Kidney (tissue), 13 donors: ENCODE measurements at regions not wholly inside any gene's neighbourhood (a gene's known extent, or its start where the extent isn't known, plus 50 kb on each side); places are given as distances from the start of the nearest gene placed in this dataset.

Source experiments
- DNase-seq, 5 donors: peaks; one replicate each; pipeline ENCODE4 v3.0.0-alpha.2; 2013 to 2020
- FAIRE-seq: peaks from 2 replicates; lab custom pipeline; 2012; peaks lifted over from hg19 to GRCh38; lab: Jason Lieb, UNC
- H3K27ac ChIP-seq, 2 donors: one replicate each; pipeline ENCODE4 v1.7.0; 2013; ENCODE audit warnings: low read depth in 2 of 2, low read length in 2 of 2, inconsistent platforms in 1 of 2
- H3K27me3 ChIP-seq: one replicate; pipeline ENCODE4 v1.7.1; 2013; ENCODE audit warnings: low read length, inconsistent platforms; ENCODE audit not compliant: control insufficient read depth, insufficient read depth
- H3K36me3 ChIP-seq, 3 donors: one replicate each; pipeline versions ENCODE4 v1.7.0 to v1.7.1; 2013; ENCODE audit warnings: low read length in 3 of 3, control low read depth in 1 of 3, inconsistent platforms in 1 of 3; ENCODE audit not compliant: insufficient read depth in 3 of 3, control insufficient read depth in 2 of 3
- H3K4me1 ChIP-seq, 3 donors: one replicate each; pipeline versions ENCODE4 v1.7.0 to v1.7.1; 2013; ENCODE audit warnings: low read length in 3 of 3, inconsistent platforms in 1 of 3, low read depth in 1 of 3; ENCODE audit not compliant: control insufficient read depth in 2 of 3, insufficient read depth in 2 of 3
- H3K4me3 ChIP-seq, 3 donors: one replicate each; pipeline versions ENCODE4 v1.7.0 to v1.8.1; 2013; ENCODE audit warnings: low read length in 3 of 3, control low read depth in 1 of 3, inconsistent platforms in 1 of 3
- H3K9ac ChIP-seq, 3 donors: one replicate each; pipeline versions ENCODE4 v1.7.0 to v1.7.1; 2013; ENCODE audit warnings: low read length in 3 of 3, control low read depth in 1 of 3, inconsistent platforms in 1 of 3
- H3K9me3 ChIP-seq, 3 donors: one replicate each; pipeline versions ENCODE4 v1.7.0 to v1.7.1; 2013; ENCODE audit warnings: low read length in 3 of 3, control low read depth in 1 of 3, inconsistent platforms in 1 of 3; ENCODE audit not compliant: control insufficient read depth in 2 of 3, insufficient read depth in 1 of 3
- intact Hi-C: fragments of 100-400 bp; cut with DNase I; formaldehyde crosslinking; loops from one replicate; pipeline ENCODE4 v1.11.1; 2022
- TF ChIP-seq, protein P1 (sequence below): IDR thresholded peaks from 3 replicates; pipeline ENCODE4 v1.5.1; 2012; ENCODE audit warnings: mild to moderate bottlenecking, moderate library complexity, borderline replicate concordance; ENCODE audit not compliant: insufficient read depth; ENCODE audit errors: extremely low read depth
- donor health status: control.
- donor health status: control.
- donor health status: control.
- donor health status: control.
- donor health status: control.
- donor health status: DM: yes; HTN: yes; CAD: no.
- donor health status: Normal renal cell carcinoma (clear cell type).

DNA sequence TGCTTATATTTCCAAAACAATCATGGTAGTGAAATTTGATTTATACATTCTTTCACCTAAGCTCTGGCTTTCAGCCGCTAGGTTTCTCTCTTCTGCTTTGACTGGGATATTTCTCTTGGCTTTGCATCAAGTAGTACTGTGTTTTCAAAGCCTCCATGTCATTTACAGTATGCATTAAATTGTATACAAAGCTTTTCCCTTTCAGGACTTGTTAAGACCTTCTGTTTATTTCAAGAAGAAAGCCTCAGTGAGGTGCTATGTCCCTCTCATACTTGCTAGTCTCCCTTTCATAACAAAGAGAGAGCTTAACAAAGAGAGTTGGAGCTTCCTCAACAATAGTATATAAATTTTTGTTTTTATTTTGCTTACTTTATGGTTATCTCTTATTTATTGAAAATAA lies 84.2 kb upstream of the SLC25A26 start:
- FAIRE-seq: no peak
- DNase-seq: peak in 1 of 5 donors; percentile 26
- Histone ChIP-seq H3K4me3 (no peak overlapping the region), H3K27me3 (no peaks in the 10 kb centered on the region), H3K36me3 (no peaks in the 10 kb centered on the region), H3K4me1 (peaks cover 0 to 8% (median 7%) of the 10 kb centered on the region in 3 donors), H3K9me3 (no peaks in the 10 kb centered on the region), H3K9ac (no peak overlapping the region), H3K27ac (no peak overlapping the region)
- intact Hi-C loops: loop anchor here (10.0 kb wide), 1 partner anchor 352 kb away; no protein-coding TSS in a partner anchor
- TF ChIP-seq, protein P1, sequence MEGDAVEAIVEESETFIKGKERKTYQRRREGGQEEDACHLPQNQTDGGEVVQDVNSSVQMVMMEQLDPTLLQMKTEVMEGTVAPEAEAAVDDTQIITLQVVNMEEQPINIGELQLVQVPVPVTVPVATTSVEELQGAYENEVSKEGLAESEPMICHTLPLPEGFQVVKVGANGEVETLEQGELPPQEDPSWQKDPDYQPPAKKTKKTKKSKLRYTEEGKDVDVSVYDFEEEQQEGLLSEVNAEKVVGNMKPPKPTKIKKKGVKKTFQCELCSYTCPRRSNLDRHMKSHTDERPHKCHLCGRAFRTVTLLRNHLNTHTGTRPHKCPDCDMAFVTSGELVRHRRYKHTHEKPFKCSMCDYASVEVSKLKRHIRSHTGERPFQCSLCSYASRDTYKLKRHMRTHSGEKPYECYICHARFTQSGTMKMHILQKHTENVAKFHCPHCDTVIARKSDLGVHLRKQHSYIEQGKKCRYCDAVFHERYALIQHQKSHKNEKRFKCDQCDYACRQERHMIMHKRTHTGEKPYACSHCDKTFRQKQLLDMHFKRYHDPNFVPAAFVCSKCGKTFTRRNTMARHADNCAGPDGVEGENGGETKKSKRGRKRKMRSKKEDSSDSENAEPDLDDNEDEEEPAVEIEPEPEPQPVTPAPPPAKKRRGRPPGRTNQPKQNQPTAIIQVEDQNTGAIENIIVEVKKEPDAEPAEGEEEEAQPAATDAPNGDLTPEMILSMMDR: no peak

DNA sequence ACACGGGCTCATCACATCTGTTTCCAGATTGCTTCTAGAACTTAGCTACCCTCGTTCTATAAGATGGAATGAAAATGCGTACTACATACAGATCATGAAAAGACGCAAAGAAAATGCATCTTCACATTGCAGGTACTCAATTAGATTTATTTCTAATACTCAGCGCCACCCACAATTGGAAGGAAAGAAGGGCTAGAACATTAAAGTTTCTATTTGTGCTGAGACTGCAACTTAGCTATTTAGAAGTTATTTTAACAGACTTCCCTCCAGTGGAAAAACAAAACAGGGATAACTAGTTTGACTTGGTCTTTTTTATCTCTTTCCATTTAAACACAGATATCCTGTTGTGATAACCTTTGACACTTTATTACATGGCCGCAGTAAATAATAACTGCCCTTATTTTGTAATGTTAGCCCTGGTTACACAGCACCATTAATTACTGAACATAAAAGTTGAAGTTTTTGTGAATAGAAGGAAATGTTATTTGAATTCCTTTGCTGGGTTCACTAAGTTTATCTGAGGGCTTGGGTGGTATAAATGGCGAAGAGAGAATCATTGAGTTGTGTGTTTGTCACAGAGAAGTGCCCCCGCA lies 86.9 kb upstream of the SLC25A26 start:
- Histone ChIP-seq H3K9ac (no peak overlapping the region), H3K9me3 (no peaks in the 10 kb centered on the region), H3K36me3 (no peaks in the 10 kb centered on the region), H3K27me3 (no peaks in the 10 kb centered on the region), H3K4me3 (no peak overlapping the region), H3K27ac (no peak overlapping the region), H3K4me1 (peaks cover 0 to 7% (median 5%) of the 10 kb centered on the region in 3 donors)
- intact Hi-C loops: loop anchor here (10.0 kb wide), 1 partner anchor 349 kb away; no protein-coding TSS in a partner anchor
- peak in 2 of 5 donors; percentile 52 to 64 for DNase-seq
- peak; percentile 84 for FAIRE-seq
- TF ChIP-seq, protein P1: no peak

DNA sequence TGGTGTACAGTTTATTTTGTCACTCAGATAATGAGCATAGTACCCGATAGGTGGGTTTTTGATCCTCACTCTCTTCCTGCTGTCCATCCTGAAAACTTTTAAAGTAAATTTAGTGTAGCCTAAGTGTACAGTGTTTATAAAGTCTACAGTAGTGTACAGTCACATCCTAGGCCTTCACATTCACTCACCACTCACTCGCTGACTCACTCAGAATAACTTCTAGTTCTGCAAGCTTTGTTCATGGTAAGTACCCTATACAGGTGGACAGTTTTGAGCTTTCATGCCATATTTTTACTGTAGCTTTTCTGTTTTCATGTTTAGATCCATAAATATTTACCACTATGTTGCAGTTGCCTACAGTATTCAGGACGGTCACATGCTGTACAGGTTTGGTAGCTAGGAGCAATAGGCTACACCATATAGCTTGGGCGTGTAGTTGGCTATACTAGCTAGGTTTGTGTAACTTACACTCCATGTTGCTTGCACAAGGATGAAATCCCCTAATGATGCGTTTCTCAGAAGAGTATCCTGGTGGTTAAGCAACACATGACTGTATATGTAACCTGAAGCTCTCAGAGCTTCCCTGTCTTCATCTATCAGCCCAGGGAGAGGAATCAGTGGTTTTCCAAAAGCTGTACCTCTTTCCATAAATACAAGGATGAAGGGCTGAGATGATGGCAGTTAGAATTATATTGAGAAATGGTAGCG lies 87.6 kb upstream of the SLC25A26 start:
- intact Hi-C loops: loop anchor here (10.0 kb wide), 1 partner anchor 348 kb away; no protein-coding TSS in a partner anchor
- TF ChIP-seq, protein P1: no peak
- H3K27ac ChIP-seq: no peak overlapping the region
- H3K9me3 ChIP-seq: no peaks in the 10 kb centered on the region
- peaks cover 0 to 7% (median 5%) of the 10 kb centered on the region in 3 donors for H3K4me1 ChIP-seq
- H3K9ac ChIP-seq: no peak overlapping the region
- no peak overlapping the region for H3K4me3 ChIP-seq
- FAIRE-seq (no peak), DNase-seq (no peak)
- no peaks in the 10 kb centered on the region for H3K36me3 ChIP-seq
- H3K27me3 ChIP-seq: no peaks in the 10 kb centered on the region
